Uterus (tissue), 3 donors: ENCODE measurements at regions not wholly inside any gene's neighbourhood (a gene's known extent, or its start where the extent isn't known, plus 50 kb on each side); places are given as distances from the start of the nearest gene placed in this dataset.

ENCODE experiments used
- DNase-seq, 2 donors: peaks; one replicate each; pipeline ENCODE4 v3.0.0-alpha.2; 2019 to 2020
- H3K27ac ChIP-seq, 2 donors: fragments of 200-600 bp; sonication (generic); 1 replicate in 1 of 2; 2 replicates in 1 of 2; pipeline ENCODE4 v1.5.1; 2016 to 2018
- H3K27me3 ChIP-seq, 2 donors: fragments of 200-600 bp; sonication (generic); one replicate each; pipeline ENCODE4 v1.5.1; 2018 to 2019; ENCODE audit warnings: control low read depth in 1 of 2
- H3K36me3 ChIP-seq, 2 donors: fragments of 200-600 bp; sonication (generic); one replicate each; pipeline ENCODE4 v1.5.1; 2019; ENCODE audit warnings: control low read depth in 1 of 2
- H3K4me1 ChIP-seq, 2 donors: fragments of 200-600 bp; sonication (generic); one replicate each; pipeline ENCODE4 v1.5.1; 2018 to 2019; ENCODE audit warnings: control low read depth in 1 of 2
- H3K4me3 ChIP-seq, 2 donors: fragments of 200-600 bp; sonication (generic); 1 replicate in 1 of 2; 2 replicates in 1 of 2; pipeline ENCODE4 v1.5.1; 2018 to 2019; ENCODE audit warnings: mild to moderate bottlenecking in 1 of 2
- H3K9me3 ChIP-seq, 2 donors: fragments of 200-600 bp; sonication (generic); one replicate each; pipeline ENCODE4 v1.5.1; 2019; ENCODE audit warnings: control low read depth in 1 of 2
- POLR2A ChIP-seq, 2 donors: fragments of 450-650 bp; IDR thresholded peaks; one replicate each; pipeline ENCODE4 v1.6.1; 2016; ENCODE audit warnings: antibody characterized with exemption in 2 of 2, mild to moderate bottlenecking in 1 of 2, moderate library complexity in 1 of 2
- intact Hi-C: fragments of 100-400 bp; cut with DNase I; formaldehyde crosslinking; loops from one replicate; pipeline ENCODE4 v1.15.1; 2023; ENCODE audit warnings: low total_unique reads
- TF ChIP-seq, protein P1 (sequence below), 4 experiments: fragments of 200-600 bp in 2 of 4; fragments of 450-650 bp in 2 of 4; sonication (generic) in 2 of 4; IDR thresholded peaks; one replicate each; pipeline ENCODE4 v1.5.1; 2016 to 2019; ENCODE audit warnings: antibody characterized with exemption in 4 of 4, mild to moderate bottlenecking in 2 of 4, moderate library complexity in 1 of 4
- donor health status: DM: yes; HTN: yes; CAD: no.

DNA sequence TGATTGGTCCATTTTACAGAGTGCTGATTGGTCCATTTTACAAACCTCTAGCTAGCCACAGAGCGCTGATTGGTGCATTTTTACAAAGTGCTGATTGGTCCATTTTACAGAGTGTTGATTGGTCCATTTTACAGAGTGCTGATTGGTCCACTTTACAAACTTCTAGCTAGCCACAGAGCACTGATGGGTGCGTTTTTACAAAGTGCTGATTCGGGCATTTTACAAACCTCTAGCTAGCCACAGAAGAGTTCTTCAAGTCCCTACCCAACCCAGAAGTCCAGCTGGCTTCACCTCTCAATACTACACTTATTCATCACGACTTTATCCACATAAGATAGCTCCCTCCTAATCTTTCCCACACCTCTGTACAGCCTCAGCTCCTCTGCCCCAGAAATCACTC is 899.8 kb downstream of the TUSC7 start:
- H3K4me1 ChIP-seq: no peaks in the 10 kb centered on the region
- no peaks in the 10 kb centered on the region for H3K36me3 ChIP-seq
- DNase-seq: no peak
- H3K4me3 ChIP-seq: no peak overlapping the region
- H3K27me3 ChIP-seq: no peaks in the 10 kb centered on the region
- intact Hi-C loops: no loop called here
- TF ChIP-seq POLR2A (IDR thresholded peaks at IDR 0.05): no peak
- TF ChIP-seq, protein P1, sequence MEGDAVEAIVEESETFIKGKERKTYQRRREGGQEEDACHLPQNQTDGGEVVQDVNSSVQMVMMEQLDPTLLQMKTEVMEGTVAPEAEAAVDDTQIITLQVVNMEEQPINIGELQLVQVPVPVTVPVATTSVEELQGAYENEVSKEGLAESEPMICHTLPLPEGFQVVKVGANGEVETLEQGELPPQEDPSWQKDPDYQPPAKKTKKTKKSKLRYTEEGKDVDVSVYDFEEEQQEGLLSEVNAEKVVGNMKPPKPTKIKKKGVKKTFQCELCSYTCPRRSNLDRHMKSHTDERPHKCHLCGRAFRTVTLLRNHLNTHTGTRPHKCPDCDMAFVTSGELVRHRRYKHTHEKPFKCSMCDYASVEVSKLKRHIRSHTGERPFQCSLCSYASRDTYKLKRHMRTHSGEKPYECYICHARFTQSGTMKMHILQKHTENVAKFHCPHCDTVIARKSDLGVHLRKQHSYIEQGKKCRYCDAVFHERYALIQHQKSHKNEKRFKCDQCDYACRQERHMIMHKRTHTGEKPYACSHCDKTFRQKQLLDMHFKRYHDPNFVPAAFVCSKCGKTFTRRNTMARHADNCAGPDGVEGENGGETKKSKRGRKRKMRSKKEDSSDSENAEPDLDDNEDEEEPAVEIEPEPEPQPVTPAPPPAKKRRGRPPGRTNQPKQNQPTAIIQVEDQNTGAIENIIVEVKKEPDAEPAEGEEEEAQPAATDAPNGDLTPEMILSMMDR (IDR thresholded peaks at IDR 0.05): no peak
- no peaks in the 10 kb centered on the region for H3K9me3 ChIP-seq
- H3K27ac ChIP-seq: peak overlapping the region in 1 of 2 donors; percentile 40

GRCh38 chr3:117610156-117610555 is 900.6 kb downstream of the TUSC7 start:
- intact Hi-C loops: no loop called here
- Histone ChIP-seq H3K27ac (peak overlapping the region in 1 of 2 donors; percentile 40), H3K36me3 (no peaks in the 10 kb centered on the region), H3K4me3 (no peak overlapping the region), H3K27me3 (no peaks in the 10 kb centered on the region), H3K9me3 (no peaks in the 10 kb centered on the region), H3K4me1 (no peaks in the 10 kb centered on the region)
- DNase-seq: peak in 1 of 2 donors; percentile 27
- TF ChIP-seq, protein P1 (IDR thresholded peaks at IDR 0.05): no peak
- no peak for TF ChIP-seq POLR2A (IDR thresholded peaks at IDR 0.05)

DNA sequence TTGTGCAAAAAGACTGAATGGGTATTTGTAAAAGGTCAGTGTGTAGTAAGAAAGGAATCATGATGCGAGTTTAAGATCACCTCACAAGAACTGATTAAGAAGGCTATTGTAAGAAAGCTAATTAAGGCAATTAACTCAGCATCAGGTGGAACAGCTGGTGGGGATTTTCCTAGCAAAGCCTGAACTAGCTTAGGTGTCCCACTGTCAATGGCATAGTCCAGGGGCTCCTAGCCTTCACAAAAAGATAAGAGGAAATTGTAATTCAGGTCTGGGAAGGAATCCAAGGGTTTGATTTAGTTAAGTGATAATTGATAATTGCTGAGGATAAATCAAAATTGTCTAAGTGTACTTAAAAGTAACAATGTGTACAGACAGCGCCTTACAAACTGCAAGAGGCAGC is 901.6 kb downstream of the TUSC7 start:
- no peak for DNase-seq
- Histone ChIP-seq H3K27me3 (no peaks in the 10 kb centered on the region), H3K36me3 (no peaks in the 10 kb centered on the region), H3K27ac (no peak overlapping the region), H3K4me3 (no peak overlapping the region), H3K9me3 (no peaks in the 10 kb centered on the region), H3K4me1 (no peaks in the 10 kb centered on the region)
- intact Hi-C loops: no loop called here
- TF ChIP-seq, protein P1 (IDR thresholded peaks at IDR 0.05): no peak
- TF ChIP-seq POLR2A (IDR thresholded peaks at IDR 0.05): no peak

GRCh38 chr3:117616227-117616626 is 906.6 kb downstream of the TUSC7 start:
- no peaks in the 10 kb centered on the region for H3K4me1 ChIP-seq
- H3K27ac ChIP-seq: no peak overlapping the region
- DNase-seq: no peak
- no peak for TF ChIP-seq POLR2A (IDR thresholded peaks at IDR 0.05)
- TF ChIP-seq, protein P1 (IDR thresholded peaks at IDR 0.05): no peak
- no peaks in the 10 kb centered on the region for H3K27me3 ChIP-seq
- no peak overlapping the region for H3K4me3 ChIP-seq
- intact Hi-C loops: no loop called here
- no peaks in the 10 kb centered on the region for H3K9me3 ChIP-seq
- no peaks in the 10 kb centered on the region for H3K36me3 ChIP-seq

GRCh38 chr3:117617906-117618305 is 908.3 kb downstream of the TUSC7 start:
- DNase-seq: no peak
- Histone ChIP-seq H3K9me3 (no peaks in the 10 kb centered on the region), H3K4me3 (no peak overlapping the region), H3K4me1 (no peaks in the 10 kb centered on the region), H3K36me3 (no peaks in the 10 kb centered on the region), H3K27me3 (no peaks in the 10 kb centered on the region), H3K27ac (no peak overlapping the region)
- intact Hi-C loops: no loop called here
- no peak for TF ChIP-seq POLR2A (IDR thresholded peaks at IDR 0.05)
- TF ChIP-seq, protein P1 (IDR thresholded peaks at IDR 0.05): no peak
